ENCODE measurements at regions not wholly inside any gene's neighbourhood (a gene's known extent, or its start where the extent isn't known, plus 50 kb on each side); places are given as distances from the start of the nearest gene placed in this dataset.

DNA sequence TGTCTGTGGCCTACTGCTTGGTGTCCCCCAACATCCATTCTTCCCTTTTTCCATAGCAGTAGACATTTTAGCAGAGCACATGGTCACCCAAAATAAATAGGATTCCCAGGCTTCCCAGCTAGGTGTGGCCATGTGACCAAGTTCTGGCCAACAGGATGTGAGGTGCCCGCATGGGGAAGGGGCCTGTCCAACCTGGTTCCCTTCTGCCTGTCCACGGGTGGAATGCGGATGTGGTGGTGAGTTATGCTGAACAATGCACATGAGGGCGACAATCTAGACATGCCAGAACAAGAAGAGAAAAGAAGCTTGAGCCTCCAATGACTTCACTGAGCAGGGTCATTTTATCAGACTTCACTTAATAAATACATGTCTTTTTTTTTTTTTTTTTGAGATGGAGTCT, 77.6 kb upstream of the DLG1 start:
- no peak overlapping the region for H3K9ac ChIP-seq (ENCODE audit: low read length)
- peaks cover 12% of the 10 kb centered on the region for H3K4me1 ChIP-seq (ENCODE audit: control insufficient read depth, insufficient read depth, low read length)
- no peaks in the 10 kb centered on the region for H3K27me3 ChIP-seq (ENCODE audit: control insufficient read depth, insufficient read depth, low read length)
- no peaks in the 10 kb centered on the region for H3K9me3 ChIP-seq (ENCODE audit: control insufficient read depth, low read length)
- H3K36me3 ChIP-seq (ENCODE audit: control insufficient read depth, insufficient read depth, low read length), result no peaks in the 10 kb centered on the region
- no peak overlapping the region for H3K4me3 ChIP-seq (ENCODE audit: low read length)

DNA sequence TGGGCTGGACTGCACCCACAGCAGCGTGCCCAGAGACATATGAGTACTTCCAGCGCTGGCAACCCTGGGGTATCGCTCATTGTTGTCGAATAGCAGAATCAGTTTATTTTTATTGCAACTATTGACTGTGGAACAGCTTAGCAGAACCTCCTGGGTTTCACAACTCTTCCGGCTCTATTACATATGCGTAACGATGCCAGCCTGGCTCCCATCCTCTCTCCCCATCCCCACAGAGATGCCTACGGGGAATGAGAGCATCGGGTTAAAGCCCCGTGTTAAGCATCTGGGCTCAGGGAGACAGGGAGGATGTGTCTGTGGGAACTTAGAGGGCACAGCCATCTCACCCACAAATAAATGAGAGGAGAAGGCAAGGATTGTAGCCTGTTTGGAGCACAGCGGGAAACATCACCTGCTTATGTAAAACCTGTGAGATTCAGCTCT, 76.6 kb upstream of the DLG1 start:
- Histone ChIP-seq H3K9ac (ENCODE audit: low read length) (no peak overlapping the region), H3K4me1 (ENCODE audit: control insufficient read depth, insufficient read depth, low read length) (peaks cover 12% of the 10 kb centered on the region), H3K4me3 (ENCODE audit: low read length) (no peak overlapping the region), H3K36me3 (ENCODE audit: control insufficient read depth, insufficient read depth, low read length) (no peaks in the 10 kb centered on the region), H3K27me3 (ENCODE audit: control insufficient read depth, insufficient read depth, low read length) (no peaks in the 10 kb centered on the region), H3K9me3 (ENCODE audit: control insufficient read depth, low read length) (no peaks in the 10 kb centered on the region)

DNA sequence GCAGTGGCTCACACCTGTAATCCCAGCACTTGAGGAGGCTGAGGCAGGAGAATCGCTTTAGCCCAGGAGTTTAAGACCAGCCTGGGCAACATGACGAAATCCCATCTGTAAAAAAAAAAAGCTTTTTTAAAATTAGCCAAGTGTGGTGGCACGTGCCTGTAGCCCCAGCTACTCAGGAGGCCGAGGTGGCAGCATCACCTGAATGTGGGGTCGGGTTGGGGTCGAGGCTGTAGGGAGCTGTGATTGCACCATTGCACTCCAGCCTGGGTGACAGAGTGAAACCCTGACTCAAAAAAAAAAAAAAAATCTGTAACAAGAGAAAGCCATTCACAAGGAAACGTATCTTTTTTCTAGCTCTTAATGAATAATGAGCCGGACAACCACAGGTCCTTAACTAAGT, 74.7 kb upstream of the DLG1 start:
- Histone ChIP-seq H3K27me3 (ENCODE audit: control insufficient read depth, insufficient read depth, low read length) (no peaks in the 10 kb centered on the region), H3K9me3 (ENCODE audit: control insufficient read depth, low read length) (no peaks in the 10 kb centered on the region), H3K9ac (ENCODE audit: low read length) (no peak overlapping the region), H3K36me3 (ENCODE audit: control insufficient read depth, insufficient read depth, low read length) (no peaks in the 10 kb centered on the region), H3K4me1 (ENCODE audit: control insufficient read depth, insufficient read depth, low read length) (peaks cover 12% of the 10 kb centered on the region), H3K4me3 (ENCODE audit: low read length) (no peak overlapping the region)

DNA sequence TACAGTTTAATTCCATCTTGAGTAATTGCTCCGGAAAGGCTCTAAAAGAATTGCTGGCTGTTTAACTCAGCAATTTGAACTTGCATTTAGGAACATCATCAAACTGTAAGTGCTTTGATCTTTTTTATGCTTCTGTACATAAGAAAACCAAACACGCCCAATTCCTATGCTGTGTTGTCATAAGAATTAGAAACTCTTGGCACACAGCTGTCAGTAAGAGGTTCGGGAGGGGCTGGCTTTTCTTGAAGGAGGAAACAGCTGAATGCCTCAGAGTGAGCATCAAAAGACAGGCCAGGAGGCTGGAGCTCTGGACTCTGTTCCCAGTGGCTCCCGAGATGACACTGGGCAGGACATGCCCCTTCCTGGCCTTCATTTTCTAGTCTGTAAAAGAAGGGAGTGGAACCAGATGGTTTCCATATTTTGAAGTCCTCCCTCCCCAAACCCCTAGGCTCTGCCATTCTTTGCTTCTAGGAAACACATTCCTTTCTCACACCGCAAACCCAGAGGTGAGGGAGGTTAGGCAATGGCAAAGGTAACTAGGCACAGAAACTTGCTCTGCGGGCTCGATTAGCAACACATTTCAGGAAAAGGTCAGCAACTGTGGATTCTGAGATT, 73.7 kb upstream of the DLG1 start:
- Histone ChIP-seq H3K36me3 (ENCODE audit: control insufficient read depth, insufficient read depth, low read length) (no peaks in the 10 kb centered on the region), H3K9ac (ENCODE audit: low read length) (no peak overlapping the region), H3K9me3 (ENCODE audit: control insufficient read depth, low read length) (no peaks in the 10 kb centered on the region), H3K4me3 (ENCODE audit: low read length) (no peak overlapping the region), H3K4me1 (ENCODE audit: control insufficient read depth, insufficient read depth, low read length) (peaks cover 15% of the 10 kb centered on the region), H3K27me3 (ENCODE audit: control insufficient read depth, insufficient read depth, low read length) (no peaks in the 10 kb centered on the region)

DNA sequence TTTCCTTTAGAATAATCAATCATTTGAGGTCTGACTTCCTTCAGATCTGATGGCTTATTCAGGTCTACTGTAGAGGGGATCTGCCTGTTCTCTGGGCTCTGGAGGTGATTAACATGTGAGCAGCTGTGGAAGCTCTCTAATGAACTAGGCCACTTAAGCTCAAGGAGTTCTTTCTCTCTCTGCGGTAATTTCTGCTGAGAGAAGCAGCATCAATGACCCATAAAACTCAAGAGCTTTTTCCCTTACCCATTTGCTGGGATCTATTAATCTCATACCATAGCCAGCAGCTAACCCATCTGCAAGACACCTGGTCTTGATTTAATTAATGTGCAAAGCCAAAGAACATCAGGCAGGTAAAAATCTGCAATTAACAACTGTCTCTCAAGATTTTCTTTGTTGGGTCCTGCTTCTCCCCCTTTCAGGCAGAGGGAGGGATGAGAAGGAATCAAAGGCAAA, 73.2 kb upstream of the DLG1 start:
- H3K36me3 ChIP-seq (ENCODE audit: control insufficient read depth, insufficient read depth, low read length), result no peaks in the 10 kb centered on the region
- H3K4me1 ChIP-seq (ENCODE audit: control insufficient read depth, insufficient read depth, low read length), result peaks cover 21% of the 10 kb centered on the region
- no peak overlapping the region for H3K9ac ChIP-seq (ENCODE audit: low read length)
- no peak overlapping the region for H3K4me3 ChIP-seq (ENCODE audit: low read length)
- H3K9me3 ChIP-seq (ENCODE audit: control insufficient read depth, low read length), result no peaks in the 10 kb centered on the region
- no peaks in the 10 kb centered on the region for H3K27me3 ChIP-seq (ENCODE audit: control insufficient read depth, insufficient read depth, low read length)

DNA sequence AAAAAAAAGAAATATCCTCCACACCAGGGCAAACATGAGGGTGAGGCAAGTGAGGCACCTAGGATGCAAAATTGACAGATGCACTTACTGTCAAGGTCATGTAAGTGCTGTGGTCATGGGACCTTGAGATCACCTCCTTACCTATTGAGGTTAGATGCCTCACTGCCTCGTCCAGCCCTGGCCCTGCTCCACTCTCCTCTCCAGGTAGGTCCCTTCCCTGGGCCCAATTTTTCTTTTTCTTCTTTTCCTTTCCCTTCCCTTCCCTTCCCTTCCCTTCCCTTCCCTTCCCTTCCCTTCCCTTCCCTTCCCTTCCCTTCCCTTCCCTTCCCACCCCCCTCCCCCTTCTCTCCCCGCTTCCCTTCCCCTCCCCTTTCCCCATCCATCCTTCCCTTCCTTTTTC, 71.1 kb upstream of the DLG1 start:
- no peaks in the 10 kb centered on the region for H3K9me3 ChIP-seq (ENCODE audit: control insufficient read depth, low read length)
- peaks cover 24% of the 10 kb centered on the region for H3K4me1 ChIP-seq (ENCODE audit: control insufficient read depth, insufficient read depth, low read length)
- no peaks in the 10 kb centered on the region for H3K27me3 ChIP-seq (ENCODE audit: control insufficient read depth, insufficient read depth, low read length)
- H3K36me3 ChIP-seq (ENCODE audit: control insufficient read depth, insufficient read depth, low read length), result no peaks in the 10 kb centered on the region
- H3K9ac ChIP-seq (ENCODE audit: low read length), result no peak overlapping the region
- no peak overlapping the region for H3K4me3 ChIP-seq (ENCODE audit: low read length)

DNA sequence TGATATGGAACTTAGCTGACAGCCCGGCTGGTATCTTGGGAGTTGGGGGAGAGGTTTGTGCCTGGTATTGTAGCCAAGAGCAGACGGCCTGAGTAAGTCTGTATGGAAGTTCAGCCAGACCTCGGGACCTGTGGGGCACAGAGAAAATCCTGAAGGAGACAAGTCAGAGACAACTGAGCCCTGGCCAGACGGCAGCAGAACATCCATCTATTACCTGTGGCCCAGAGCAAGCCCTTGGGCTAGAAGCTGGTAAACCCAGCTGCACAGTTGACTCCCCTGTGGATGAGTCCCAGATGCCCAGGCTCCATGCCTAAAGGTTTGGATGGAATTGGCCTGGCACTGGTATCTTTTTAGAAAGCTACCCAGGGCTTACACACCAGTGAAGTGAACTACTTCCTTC, 70.4 kb upstream of the DLG1 start:
- H3K4me1 ChIP-seq (ENCODE audit: control insufficient read depth, insufficient read depth, low read length), result peaks cover 29% of the 10 kb centered on the region
- no peak overlapping the region for H3K9ac ChIP-seq (ENCODE audit: low read length)
- no peaks in the 10 kb centered on the region for H3K36me3 ChIP-seq (ENCODE audit: control insufficient read depth, insufficient read depth, low read length)
- H3K27me3 ChIP-seq (ENCODE audit: control insufficient read depth, insufficient read depth, low read length), result no peaks in the 10 kb centered on the region
- H3K9me3 ChIP-seq (ENCODE audit: control insufficient read depth, low read length), result no peaks in the 10 kb centered on the region
- no peak overlapping the region for H3K4me3 ChIP-seq (ENCODE audit: low read length)

DNA sequence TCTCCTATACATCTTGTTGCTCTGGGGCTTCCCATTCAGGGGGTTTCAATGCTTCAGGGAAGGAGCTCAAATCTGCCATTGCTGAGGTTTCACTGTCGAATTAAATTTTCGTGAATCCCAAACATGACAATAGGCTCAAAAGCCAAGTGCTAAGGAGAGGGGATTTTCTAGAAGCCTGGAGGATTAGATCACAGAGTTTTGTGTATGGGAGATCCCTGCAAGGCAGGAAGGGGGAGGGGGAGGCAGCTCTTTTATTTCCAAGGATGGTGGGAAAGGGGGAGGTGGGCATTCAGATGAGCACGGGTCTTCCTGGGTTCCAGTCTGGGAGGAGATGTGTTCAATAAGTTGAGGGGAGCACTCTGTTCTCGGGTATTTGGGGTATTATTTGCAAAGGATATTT, 69.9 kb upstream of the DLG1 start:
- peaks cover 33% of the 10 kb centered on the region for H3K4me1 ChIP-seq (ENCODE audit: control insufficient read depth, insufficient read depth, low read length)
- no peak overlapping the region for H3K9ac ChIP-seq (ENCODE audit: low read length)

DNA sequence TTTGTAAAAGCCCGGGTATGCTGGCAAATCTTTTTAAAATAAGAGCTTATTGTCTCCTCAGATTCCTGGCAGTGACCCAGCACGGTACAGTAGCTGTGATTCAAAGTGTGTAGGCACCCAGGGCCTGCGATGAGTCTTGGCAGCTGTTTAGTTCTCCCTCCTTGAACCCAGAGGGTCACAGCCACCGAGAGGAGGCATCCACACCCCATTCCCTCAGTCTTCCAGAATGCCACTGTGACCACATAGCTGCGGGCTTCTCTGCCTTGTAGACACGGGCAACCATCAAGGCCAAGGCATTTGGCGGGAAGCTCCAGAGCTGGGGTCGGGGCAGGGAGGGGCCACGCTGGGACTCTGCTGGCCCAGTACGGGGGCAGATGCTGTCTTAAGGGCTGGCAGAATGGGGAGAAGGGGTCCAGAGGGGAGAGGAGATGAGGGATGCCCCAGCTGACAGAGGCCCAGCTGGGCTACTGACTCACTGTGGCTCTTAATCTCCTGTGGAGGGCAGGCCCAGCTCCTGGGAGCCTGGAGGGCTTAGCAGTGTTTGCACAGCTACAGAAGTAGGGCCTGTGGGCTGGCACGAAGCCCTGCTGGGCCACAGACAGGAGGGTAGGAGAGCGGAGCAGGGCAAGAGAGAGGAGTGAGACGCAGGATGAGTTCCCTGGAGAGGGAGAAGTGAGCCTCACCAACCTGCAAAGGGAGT, 68.8 kb upstream of the DLG1 start:
- H3K36me3 ChIP-seq (ENCODE audit: control insufficient read depth, insufficient read depth, low read length), result no peaks in the 10 kb centered on the region
- no peak overlapping the region for H3K9ac ChIP-seq (ENCODE audit: low read length)
- H3K9me3 ChIP-seq (ENCODE audit: control insufficient read depth, low read length), result no peaks in the 10 kb centered on the region
- H3K4me1 ChIP-seq (ENCODE audit: control insufficient read depth, insufficient read depth, low read length), result peaks cover 29% of the 10 kb centered on the region
- no peaks in the 10 kb centered on the region for H3K27me3 ChIP-seq (ENCODE audit: control insufficient read depth, insufficient read depth, low read length)
- no peak overlapping the region for H3K4me3 ChIP-seq (ENCODE audit: low read length)

More for the DNA sequence above, 69.9 kb upstream of the DLG1 start:
- Histone ChIP-seq H3K4me3 (ENCODE audit: low read length) (no peak overlapping the region), H3K36me3 (ENCODE audit: control insufficient read depth, insufficient read depth, low read length) (no peaks in the 10 kb centered on the region), H3K9me3 (ENCODE audit: control insufficient read depth, low read length) (no peaks in the 10 kb centered on the region), H3K27me3 (ENCODE audit: control insufficient read depth, insufficient read depth, low read length) (no peaks in the 10 kb centered on the region)

DNA sequence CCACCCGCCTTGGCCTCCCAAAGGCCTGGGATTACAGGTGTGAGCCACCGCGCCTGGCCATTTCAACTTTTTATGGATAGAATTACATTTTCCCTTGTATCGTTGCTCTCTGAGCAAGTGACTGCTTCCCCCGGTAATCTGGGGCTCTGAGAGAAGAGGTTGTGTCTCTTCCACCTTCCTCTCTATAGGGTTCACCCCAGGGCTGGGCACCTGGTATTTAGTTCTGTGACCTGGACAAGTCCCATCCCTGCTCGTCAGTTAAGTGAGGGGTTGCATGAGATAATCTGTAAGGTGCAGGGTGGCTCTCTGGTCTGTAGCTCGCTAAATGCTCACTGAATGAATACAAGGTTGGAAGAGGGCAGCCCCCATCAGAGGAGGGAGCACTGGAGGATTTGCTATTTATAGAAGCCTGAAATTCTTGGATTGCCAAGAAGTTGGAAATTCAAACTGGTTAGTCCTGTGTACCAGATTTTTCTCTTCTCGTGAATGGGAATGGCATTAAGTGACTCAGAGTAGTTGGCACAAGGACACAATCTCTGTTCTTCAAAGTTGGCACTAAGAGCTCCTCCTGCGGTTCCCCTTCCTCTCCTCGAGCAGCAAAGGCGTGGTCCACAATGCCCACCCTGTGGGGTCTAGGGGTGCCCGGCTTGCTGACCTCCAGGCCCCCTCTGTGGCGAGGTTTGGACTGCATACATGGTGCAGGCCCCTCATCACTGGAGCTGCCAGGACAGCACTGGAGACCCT, 68.1 kb upstream of the DLG1 start:
- no peak overlapping the region for H3K9ac ChIP-seq (ENCODE audit: low read length)
- no peaks in the 10 kb centered on the region for H3K36me3 ChIP-seq (ENCODE audit: control insufficient read depth, insufficient read depth, low read length)
- H3K4me3 ChIP-seq (ENCODE audit: low read length), result no peak overlapping the region
- peaks cover 22% of the 10 kb centered on the region for H3K4me1 ChIP-seq (ENCODE audit: control insufficient read depth, insufficient read depth, low read length)
- no peaks in the 10 kb centered on the region for H3K27me3 ChIP-seq (ENCODE audit: control insufficient read depth, insufficient read depth, low read length)
- H3K9me3 ChIP-seq (ENCODE audit: control insufficient read depth, low read length), result no peaks in the 10 kb centered on the region

DNA sequence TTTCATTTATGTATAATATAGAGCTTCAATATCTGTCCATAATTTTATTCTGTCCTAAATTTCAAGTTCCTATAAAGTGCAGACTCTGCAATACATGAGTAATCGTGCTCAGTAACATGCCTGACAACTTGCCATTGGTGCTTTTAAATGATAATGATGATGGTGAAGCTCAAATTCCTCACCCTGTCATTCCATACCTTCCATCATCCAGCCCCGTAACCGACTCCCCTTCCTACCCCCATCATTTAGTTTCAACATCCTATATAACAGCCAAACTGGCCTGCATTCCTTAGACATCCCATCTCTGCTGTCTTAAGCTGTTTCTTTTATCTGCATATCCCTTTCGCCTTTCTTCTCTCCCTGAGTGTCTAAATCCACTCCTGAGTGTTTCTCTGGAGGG, 67.2 kb upstream of the DLG1 start:
- Histone ChIP-seq H3K9ac (ENCODE audit: low read length) (no peak overlapping the region), H3K36me3 (ENCODE audit: control insufficient read depth, insufficient read depth, low read length) (no peaks in the 10 kb centered on the region), H3K4me1 (ENCODE audit: control insufficient read depth, insufficient read depth, low read length) (peaks cover 21% of the 10 kb centered on the region), H3K27me3 (ENCODE audit: control insufficient read depth, insufficient read depth, low read length) (no peaks in the 10 kb centered on the region), H3K4me3 (ENCODE audit: low read length) (no peak overlapping the region), H3K9me3 (ENCODE audit: control insufficient read depth, low read length) (no peaks in the 10 kb centered on the region)

DNA sequence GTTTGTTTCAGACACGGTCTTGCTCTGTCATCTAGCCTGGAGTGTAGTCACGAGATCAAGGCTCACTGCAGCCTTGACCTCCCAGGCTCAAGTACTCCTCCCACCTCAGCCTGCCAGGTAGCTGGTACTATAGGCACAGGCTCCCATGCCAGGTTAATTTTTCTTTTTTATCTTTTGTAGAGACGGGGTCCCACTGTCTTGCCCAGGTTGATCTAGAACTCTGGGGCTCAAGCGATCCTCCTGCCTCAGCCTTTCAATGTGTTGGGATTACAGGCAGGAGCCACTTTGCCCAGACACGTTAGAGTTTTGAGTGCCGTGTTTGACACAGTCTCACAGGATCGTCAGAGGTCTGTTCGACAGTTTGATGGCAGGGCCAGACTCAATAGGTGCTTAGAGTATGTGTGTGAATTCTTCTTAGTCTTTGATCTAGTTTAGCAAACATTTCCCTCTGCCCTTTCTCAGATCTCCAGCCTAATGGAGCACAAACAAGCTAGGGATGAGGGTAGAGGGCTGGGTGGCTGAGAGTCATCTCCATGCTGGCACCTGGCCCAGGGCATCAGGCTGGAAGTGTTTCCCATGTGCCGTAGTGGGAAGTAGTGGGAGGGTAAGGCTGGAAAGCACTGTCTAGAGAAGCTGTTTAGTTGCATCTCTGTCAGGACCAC, 66.1 kb upstream of the DLG1 start:
- no peaks in the 10 kb centered on the region for H3K36me3 ChIP-seq (ENCODE audit: control insufficient read depth, insufficient read depth, low read length)
- peaks cover 21% of the 10 kb centered on the region for H3K4me1 ChIP-seq (ENCODE audit: control insufficient read depth, insufficient read depth, low read length)
- no peaks in the 10 kb centered on the region for H3K27me3 ChIP-seq (ENCODE audit: control insufficient read depth, insufficient read depth, low read length)
- no peak overlapping the region for H3K9ac ChIP-seq (ENCODE audit: low read length)
- no peaks in the 10 kb centered on the region for H3K9me3 ChIP-seq (ENCODE audit: control insufficient read depth, low read length)
- H3K4me3 ChIP-seq (ENCODE audit: low read length), result no peak overlapping the region

All from mucosa of stomach (tissue), 1 donor.